ENCODE measurements at regions not wholly inside any gene's neighbourhood (a gene's known extent, or its start where the extent isn't known, plus 50 kb on each side); places are given as distances from the start of the nearest gene placed in this dataset.

GRCh38 chr18:78213361-78213994, 766.1 kb upstream of the SALL3 start:
- DNase-seq (ENCODE audit: low read depth): no peak

- no peak for DNase-seq (ENCODE audit: low read depth)
Measured at GRCh38 chr18:78221496-78221895, 758.1 kb upstream of the SALL3 start.

- DNase-seq (ENCODE audit: low read depth): no peak
Measured at GRCh38 chr18:78228974-78229373, 750.6 kb upstream of the SALL3 start.

GRCh38 chr18:78230911-78231310, 748.7 kb upstream of the SALL3 start:
- no peak for DNase-seq (ENCODE audit: low read depth)

DNA sequence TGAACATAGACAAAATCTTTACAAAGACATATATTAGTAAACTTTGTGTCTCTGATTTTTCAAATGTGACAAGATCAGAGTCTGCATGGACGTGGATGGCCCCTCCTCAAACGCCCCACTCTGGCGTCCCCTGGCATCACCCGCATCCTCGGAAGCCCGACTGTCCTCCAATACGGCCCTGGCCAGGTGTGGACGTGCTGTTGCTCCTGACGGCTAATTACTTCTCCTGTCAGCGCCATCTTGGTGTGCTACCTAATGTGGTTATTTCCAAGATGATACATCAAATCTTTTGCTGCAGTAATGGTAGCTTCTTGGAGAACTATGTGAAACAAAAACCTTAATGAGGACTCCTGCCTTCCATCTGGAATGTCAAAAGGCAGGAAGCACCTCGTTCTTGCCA, 747.4 kb upstream of the SALL3 start:
- DNase-seq (ENCODE audit: low read depth): no peak

GRCh38 chr18:78237864-78238263, 741.8 kb upstream of the SALL3 start:
- DNase-seq (ENCODE audit: low read depth): no peak

DNA sequence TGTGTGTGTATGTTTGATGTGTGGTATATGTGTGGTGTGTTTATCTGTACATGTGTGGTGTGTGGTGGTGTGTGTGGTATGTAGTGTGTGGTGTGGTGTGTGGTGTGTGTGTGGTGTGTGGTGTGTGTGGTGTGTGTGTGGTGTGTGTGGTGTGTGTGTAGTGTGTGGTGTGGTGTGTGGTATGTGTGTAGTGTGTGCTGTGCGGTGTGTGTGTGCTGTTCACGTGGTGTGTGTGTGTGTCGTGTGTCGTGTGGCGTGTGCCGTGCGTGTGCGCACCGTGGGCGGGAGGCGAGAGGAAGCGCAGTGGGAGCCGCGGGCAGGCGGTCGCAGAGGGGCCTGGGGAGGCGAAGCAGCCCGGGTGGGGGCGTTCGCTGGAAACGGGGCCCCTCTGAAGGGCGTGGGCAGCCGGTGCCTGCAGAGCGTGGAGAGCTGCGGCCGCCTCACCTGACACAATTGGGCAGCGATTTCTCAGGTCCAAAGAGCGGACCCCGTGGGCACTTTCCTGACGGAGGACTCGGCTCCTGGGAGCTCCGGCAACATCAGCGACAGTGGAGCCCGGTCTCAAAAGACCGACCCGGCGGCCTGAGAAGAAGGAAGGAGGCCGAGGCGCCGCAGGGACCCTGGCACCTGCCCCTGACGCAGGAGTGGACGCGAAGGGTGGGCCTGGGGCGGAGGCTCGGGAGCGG, 741.1 kb upstream of the SALL3 start:
- DNase-seq (ENCODE audit: low read depth): no peak

DNA sequence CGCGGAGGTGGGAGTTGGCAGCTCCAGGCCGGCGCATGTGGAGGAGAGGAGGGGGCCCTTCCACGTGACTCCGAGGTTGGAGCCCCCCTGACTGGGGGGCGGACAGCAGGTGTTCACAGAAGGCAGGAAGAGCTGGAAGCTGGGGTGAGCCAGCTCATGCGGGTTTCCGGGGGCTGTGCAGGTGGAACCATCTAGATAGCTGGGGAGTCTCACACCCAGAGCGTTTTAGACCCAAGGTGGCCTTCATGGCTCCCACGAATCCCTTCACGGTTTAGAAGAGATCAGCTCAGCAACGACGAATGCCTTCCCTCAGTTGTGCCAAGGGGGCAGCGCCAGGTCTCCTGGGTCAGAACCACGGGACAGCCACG, 740.5 kb upstream of the SALL3 start:
- DNase-seq (ENCODE audit: low read depth): no peak

GRCh38 chr18:78240101-78240500, 739.5 kb upstream of the SALL3 start:
- no peak for DNase-seq (ENCODE audit: low read depth)

DNA sequence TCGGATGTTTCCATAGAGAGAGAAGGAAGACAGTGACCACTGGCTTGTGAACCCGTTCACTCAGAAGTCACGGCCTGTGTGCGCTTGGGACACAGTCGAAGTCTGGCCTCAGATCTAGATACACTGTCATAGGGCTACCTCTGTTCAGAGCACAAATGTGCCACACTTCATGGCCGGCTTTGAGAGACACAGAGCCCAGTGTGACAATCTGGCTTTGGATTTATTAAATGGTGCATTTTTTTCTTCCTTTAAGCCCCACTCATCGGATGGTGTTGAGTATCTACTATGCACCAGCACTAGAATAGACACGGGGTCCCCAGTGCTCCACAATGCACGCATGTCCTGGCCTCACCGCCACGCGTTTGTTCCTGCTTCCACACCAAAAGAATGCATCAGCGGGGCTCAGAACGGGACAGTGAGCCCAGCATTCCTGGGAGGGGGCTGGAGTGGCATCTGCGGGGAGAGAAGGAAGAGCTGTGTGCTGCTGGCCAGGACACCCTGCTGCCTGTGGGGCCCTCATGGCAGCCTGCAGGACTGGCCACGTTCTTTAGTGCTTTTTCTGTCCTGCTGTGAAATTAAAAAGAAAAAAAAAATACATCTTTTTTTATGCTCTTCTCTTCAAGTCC, 738.9 kb upstream of the SALL3 start:
- DNase-seq (ENCODE audit: low read depth): no peak

- no peak for DNase-seq (ENCODE audit: low read depth)
Measured at GRCh38 chr18:78241535-78242253, 737.9 kb upstream of the SALL3 start.

GRCh38 chr18:78242254-78242643, 737.4 kb upstream of the SALL3 start:
- DNase-seq (ENCODE audit: low read depth): no peak

GRCh38 chr18:78242806-78243205, 736.8 kb upstream of the SALL3 start:
- no peak for DNase-seq (ENCODE audit: low read depth)

DNA sequence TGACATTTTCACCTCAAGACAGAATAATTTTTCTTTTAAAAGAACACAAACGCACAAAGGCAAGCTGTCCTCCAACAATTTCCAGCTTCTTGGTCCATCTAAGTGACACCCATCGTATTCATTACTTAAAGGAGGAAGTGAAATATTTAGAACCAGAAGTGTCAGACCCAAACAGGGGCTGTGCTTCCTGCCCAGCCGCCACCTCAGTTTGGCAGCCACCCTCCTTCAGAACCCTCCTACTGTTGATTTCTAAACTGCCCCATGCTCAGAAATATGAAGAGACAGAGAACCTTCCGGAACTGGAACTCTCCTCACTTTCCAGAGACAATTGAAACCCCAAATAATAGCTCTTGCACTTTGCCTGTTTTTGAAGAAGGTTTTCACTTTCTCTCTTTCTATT, 734.8 kb upstream of the SALL3 start:
- DNase-seq (ENCODE audit: low read depth): no peak

GRCh38 chr18:78245451-78245850, 734.2 kb upstream of the SALL3 start:
- DNase-seq (ENCODE audit: low read depth): no peak

- no peak for DNase-seq (ENCODE audit: low read depth)
Measured at GRCh38 chr18:78246050-78246449, 733.6 kb upstream of the SALL3 start.

DNA sequence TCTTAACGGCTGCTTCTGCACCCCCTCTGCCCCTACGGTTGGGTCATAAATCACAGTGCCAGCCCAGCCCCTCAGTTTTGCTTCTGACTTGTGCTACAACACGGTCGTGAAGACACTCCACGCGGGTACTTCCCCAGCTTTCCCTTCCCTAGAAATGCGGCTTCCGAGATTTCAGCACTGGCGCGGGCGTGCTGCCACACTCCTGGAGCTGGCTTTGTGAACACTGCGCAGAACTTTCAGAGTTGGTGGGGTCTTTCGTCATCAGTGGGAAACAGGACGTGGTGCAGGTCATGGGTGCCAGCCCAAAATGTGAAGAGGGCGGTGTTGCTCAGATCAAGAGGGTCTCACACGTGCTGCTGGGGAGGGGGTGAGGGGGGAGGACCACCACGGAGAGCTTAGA, 733.0 kb upstream of the SALL3 start:
- no peak for DNase-seq (ENCODE audit: low read depth)

DNA sequence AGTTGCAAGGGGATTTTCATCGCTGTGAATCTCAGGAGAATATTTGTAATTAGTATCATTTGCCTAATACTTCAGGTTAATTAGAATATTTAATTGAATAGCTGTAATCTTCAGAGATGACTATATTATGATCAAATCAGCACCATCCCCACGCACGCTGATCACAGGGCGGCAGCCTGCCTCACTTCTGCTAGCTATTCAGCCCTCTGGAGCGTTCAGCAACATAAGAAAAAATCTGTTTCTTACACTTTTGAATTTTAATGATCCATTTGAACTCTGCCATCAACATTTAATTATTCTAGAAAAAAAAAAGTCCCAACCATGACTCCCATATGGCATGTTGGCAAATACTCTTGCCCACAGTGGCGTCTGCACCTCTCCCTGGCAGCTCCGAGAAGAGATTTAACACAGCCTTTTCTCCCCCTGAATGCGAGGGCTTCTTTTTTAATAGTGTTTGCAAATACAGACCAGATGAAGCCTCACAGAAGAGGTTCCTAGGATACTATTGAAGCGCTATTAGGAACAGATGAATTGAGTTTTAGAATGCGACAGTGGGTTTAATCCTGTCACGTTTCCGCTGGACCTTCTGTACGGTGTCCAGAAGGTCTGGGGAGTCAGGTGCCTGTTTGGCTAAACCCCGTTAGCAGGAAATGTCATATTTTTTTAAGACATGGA, 731.9 kb upstream of the SALL3 start:
- DNase-seq (ENCODE audit: low read depth): no peak

GRCh38 chr18:78255013-78255412, 724.6 kb upstream of the SALL3 start:
- no peak for DNase-seq (ENCODE audit: low read depth)

GRCh38 chr18:78268226-78268988, 711.2 kb upstream of the SALL3 start:
- no peak for DNase-seq (ENCODE audit: low read depth)

- DNase-seq (ENCODE audit: low read depth): no peak
Measured at GRCh38 chr18:78271790-78272189, 707.8 kb upstream of the SALL3 start.

DNA sequence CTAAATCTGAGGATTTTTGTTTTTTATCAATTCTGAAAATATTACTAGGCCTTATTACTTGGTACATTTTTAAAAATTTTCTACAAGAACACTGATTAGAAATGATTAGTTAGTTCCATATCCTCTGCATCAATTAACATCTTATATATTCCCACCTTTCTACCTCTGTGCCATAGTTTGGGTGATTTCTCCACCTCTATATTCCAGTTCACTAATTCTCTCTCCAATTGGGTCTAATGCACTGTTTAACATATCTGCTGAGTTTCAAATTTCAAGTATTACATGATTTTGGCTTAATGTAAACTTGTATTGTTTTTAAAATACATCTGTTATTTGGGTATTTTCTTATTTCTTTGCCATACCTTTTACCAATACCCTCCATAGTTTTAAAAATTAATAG, 705.7 kb upstream of the SALL3 start:
- no peak for DNase-seq (ENCODE audit: low read depth)
